Sigmoid colon (tissue), 4 donors: ENCODE measurements at regions not wholly inside any gene's neighbourhood (a gene's known extent, or its start where the extent isn't known, plus 50 kb on each side); places are given as distances from the start of the nearest gene placed in this dataset.

ENCODE experiments used
- EP300 ChIP-seq, 4 donors: sonication (generic); formaldehyde crosslinking; IDR thresholded peaks; one replicate each; pipeline ENCODE4 v1.6.1; 2017; ENCODE audit warnings: antibody characterized with exemption in 4 of 4
- POLR2A ChIP-seq, 2 donors: fragments of 450-650 bp; IDR thresholded peaks; one replicate each; pipeline ENCODE4 v1.6.1; 2016; ENCODE audit warnings: antibody characterized with exemption in 2 of 2, mild to moderate bottlenecking in 2 of 2, moderate library complexity in 2 of 2
- POLR2AphosphoS5 ChIP-seq, 4 donors: sonication (generic); formaldehyde crosslinking; IDR thresholded peaks; one replicate each; pipeline ENCODE4 v1.6.1; 2017; ENCODE audit warnings: antibody characterized with exemption in 4 of 4
- TF ChIP-seq, protein P1 (sequence below), 4 experiments: fragments of 450-650 bp in 3 of 4; fragments of 200-600 bp in 1 of 4; IDR thresholded peaks; one replicate each; pipeline ENCODE4 v1.5.1; 2016 to 2019; ENCODE audit warnings: antibody characterized with exemption in 4 of 4, mild to moderate bottlenecking in 3 of 4, moderate library complexity in 2 of 4

DNA sequence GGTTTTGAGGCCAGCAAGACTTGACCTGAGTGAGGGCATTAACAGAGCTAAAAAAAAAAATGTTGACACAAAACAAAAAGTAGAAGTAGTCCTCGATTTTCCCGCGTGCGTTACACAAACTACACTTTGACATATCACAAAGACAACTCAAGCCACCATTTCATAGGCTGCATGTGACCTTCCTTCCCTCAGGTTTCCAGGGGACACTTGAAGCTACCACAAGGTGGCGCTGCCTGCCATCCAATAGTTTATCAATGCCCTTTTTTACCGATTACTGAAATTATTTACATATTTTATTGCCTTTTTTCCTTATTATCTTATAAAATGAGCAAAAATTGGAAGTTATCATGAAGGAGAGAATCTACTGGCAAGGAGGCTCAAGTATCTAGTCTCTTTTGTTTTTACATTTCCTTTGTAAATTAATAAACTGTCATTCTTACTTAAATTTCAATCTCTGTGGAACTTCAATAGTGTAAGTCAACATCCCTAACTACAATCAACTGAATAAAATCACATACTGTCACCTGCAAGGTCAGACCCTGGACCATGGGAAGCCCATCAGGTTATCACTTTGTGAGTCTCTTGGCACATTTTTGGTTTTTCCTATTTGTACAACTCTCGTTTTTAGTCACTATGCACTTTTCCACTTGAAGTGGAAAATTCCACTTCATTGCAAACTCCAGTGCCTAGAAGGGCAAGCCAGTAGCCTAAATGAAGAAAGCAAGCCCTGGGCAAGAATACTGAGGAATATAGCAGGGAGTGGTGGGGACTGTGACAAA is 84.6 kb upstream of the CPSF6 start:
- TF ChIP-seq, protein P1, sequence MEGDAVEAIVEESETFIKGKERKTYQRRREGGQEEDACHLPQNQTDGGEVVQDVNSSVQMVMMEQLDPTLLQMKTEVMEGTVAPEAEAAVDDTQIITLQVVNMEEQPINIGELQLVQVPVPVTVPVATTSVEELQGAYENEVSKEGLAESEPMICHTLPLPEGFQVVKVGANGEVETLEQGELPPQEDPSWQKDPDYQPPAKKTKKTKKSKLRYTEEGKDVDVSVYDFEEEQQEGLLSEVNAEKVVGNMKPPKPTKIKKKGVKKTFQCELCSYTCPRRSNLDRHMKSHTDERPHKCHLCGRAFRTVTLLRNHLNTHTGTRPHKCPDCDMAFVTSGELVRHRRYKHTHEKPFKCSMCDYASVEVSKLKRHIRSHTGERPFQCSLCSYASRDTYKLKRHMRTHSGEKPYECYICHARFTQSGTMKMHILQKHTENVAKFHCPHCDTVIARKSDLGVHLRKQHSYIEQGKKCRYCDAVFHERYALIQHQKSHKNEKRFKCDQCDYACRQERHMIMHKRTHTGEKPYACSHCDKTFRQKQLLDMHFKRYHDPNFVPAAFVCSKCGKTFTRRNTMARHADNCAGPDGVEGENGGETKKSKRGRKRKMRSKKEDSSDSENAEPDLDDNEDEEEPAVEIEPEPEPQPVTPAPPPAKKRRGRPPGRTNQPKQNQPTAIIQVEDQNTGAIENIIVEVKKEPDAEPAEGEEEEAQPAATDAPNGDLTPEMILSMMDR (IDR thresholded peaks at IDR 0.05): peak; percentile 37 to 87 (median 72)
- TF ChIP-seq EP300 (IDR thresholded peaks at IDR 0.05): no peak
- no peak for TF ChIP-seq POLR2A (IDR thresholded peaks at IDR 0.05)
- no peak for TF ChIP-seq POLR2AphosphoS5 (IDR thresholded peaks at IDR 0.05)
